Mucosa of descending colon (tissue), 3 donors: ENCODE measurements at regions not wholly inside any gene's neighbourhood (a gene's known extent, or its start where the extent isn't known, plus 50 kb on each side); places are given as distances from the start of the nearest gene placed in this dataset.

Source experiments
- ATAC-seq: fragments of 200-7000 bp; cut with Tn5 transposase; one replicate; pipeline ENCODE4 v1.9.1; 2020; ENCODE audit warnings: mild to moderate bottlenecking, moderate library complexity
- DNase-seq, 3 donors: peaks; one replicate each; pipeline ENCODE4 v3.0.0-alpha.2; 2020
- H3K36me3 ChIP-seq: fragments of 200-600 bp; one replicate; pipeline ENCODE4 v1.8.0; 2021; ENCODE audit warnings: low read depth, mild to moderate bottlenecking
- H3K4me1 ChIP-seq: fragments of 200-600 bp; one replicate; pipeline ENCODE4 v1.8.0; 2021; ENCODE audit warnings: low read depth, mild to moderate bottlenecking
- H3K4me3 ChIP-seq: fragments of 200-600 bp; one replicate; pipeline ENCODE4 v1.8.0; 2021; ENCODE audit warnings: mild to moderate bottlenecking
- H3K9me3 ChIP-seq: fragments of 200-600 bp; one replicate; pipeline ENCODE4 v1.8.0; 2021; ENCODE audit warnings: mild to moderate bottlenecking
- CTCF ChIP-seq: fragments of 200-600 bp; IDR thresholded peaks from one replicate; pipeline ENCODE4 v1.8.0; 2022; ENCODE audit warnings: antibody characterized with exemption, mild to moderate bottlenecking
- intact Hi-C, 2 donors: fragments of 100-400 bp; cut with DNase I in 1 of 2; cut with micrococcal nuclease in 1 of 2; formaldehyde crosslinking; loops; one replicate each; pipeline versions ENCODE4 v1.11.0 to v1.11.1; 2022; cut with DNase I, micrococcal nuclease
- donor health status: DM: no; HTN: no; CAD: no; lungs with moderate emphysema.
- donor health status: DM: no; HTN: no; CAD: no.
- donor health status: DM: no; HTN: yes; CAD: no.

GRCh38 chr9:108761655-108762347 is 94.0 kb downstream of the ACTL7B start:
- Histone ChIP-seq H3K4me3 (no peak overlapping the region), H3K36me3 (no peaks in the 10 kb centered on the region), H3K4me1 (no peaks in the 10 kb centered on the region), H3K9me3 (no peaks in the 10 kb centered on the region)
- TF ChIP-seq CTCF = peak; percentile 65
- peak; percentile 92 for ATAC-seq
- peak in 2 of 3 donors; percentile 43 to 67 for DNase-seq
- intact Hi-C loops = no loop called here

GRCh38 chr9:108760841-108761240 is 94.9 kb downstream of the ACTL7B start:
- Histone ChIP-seq H3K4me1 (no peaks in the 10 kb centered on the region), H3K4me3 (no peak overlapping the region), H3K9me3 (no peaks in the 10 kb centered on the region), H3K36me3 (no peaks in the 10 kb centered on the region)
- intact Hi-C loops = no loop called here
- peak; percentile 73 for ATAC-seq
- no peak for TF ChIP-seq CTCF
- DNase-seq = no peak

GRCh38 chr9:108759835-108760234 is 96.0 kb downstream of the ACTL7B start:
- ATAC-seq = no peak
- Histone ChIP-seq H3K36me3 (no peaks in the 10 kb centered on the region), H3K4me1 (no peaks in the 10 kb centered on the region), H3K4me3 (no peak overlapping the region), H3K9me3 (no peaks in the 10 kb centered on the region)
- TF ChIP-seq CTCF = no peak
- intact Hi-C loops = no loop called here
- no peak for DNase-seq

- no peaks in the 10 kb centered on the region for H3K9me3 ChIP-seq
- intact Hi-C loops = no loop called here
- DNase-seq = no peak
- no peak for TF ChIP-seq CTCF
- no peaks in the 10 kb centered on the region for H3K4me1 ChIP-seq
- no peaks in the 10 kb centered on the region for H3K36me3 ChIP-seq
- no peak overlapping the region for H3K4me3 ChIP-seq
- no peak for ATAC-seq
Observed at GRCh38 chr9:108759399-108759798, 96.4 kb downstream of the ACTL7B start.

GRCh38 chr9:108756746-108757490 is 98.9 kb downstream of the ACTL7B start:
- no peak overlapping the region for H3K4me3 ChIP-seq
- no peak for DNase-seq
- no peak for ATAC-seq
- no peaks in the 10 kb centered on the region for H3K9me3 ChIP-seq
- no peak for TF ChIP-seq CTCF
- H3K36me3 ChIP-seq = no peaks in the 10 kb centered on the region
- no peaks in the 10 kb centered on the region for H3K4me1 ChIP-seq
- intact Hi-C loops = no loop called here
